ENCODE measurements at regions not wholly inside any gene's neighbourhood (a gene's known extent, or its start where the extent isn't known, plus 50 kb on each side); places are given as distances from the start of the nearest gene placed in this dataset.

DNA sequence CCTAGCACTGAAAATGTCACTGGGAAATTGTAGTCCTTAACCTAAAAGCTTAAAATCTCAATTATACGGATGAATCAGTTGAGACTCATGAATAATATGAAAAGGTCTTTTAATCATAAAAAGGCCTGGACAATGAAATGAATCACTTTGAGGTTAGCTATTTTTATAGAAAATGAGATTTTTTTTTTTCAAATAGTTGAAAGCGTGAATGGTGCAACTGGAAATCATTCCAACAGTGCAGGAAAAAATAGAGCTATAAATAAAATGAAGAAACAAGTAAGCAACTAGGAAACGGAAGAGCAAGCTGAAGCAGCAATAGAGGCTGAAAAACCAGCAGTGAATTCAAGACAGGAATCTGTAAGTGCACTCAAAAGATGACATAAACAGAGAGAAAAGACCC, 142.9 kb downstream of the BACH1 start:
- TF ChIP-seq, protein P1, sequence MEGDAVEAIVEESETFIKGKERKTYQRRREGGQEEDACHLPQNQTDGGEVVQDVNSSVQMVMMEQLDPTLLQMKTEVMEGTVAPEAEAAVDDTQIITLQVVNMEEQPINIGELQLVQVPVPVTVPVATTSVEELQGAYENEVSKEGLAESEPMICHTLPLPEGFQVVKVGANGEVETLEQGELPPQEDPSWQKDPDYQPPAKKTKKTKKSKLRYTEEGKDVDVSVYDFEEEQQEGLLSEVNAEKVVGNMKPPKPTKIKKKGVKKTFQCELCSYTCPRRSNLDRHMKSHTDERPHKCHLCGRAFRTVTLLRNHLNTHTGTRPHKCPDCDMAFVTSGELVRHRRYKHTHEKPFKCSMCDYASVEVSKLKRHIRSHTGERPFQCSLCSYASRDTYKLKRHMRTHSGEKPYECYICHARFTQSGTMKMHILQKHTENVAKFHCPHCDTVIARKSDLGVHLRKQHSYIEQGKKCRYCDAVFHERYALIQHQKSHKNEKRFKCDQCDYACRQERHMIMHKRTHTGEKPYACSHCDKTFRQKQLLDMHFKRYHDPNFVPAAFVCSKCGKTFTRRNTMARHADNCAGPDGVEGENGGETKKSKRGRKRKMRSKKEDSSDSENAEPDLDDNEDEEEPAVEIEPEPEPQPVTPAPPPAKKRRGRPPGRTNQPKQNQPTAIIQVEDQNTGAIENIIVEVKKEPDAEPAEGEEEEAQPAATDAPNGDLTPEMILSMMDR (IDR thresholded peaks at IDR 0.05), result no peak
- no peak for TF ChIP-seq POLR2A (IDR thresholded peaks at IDR 0.05)

All from esophagus squamous epithelium (tissue), 4 donors.